Central memory CD8-positive, alpha-beta T cell (primary cell): ENCODE measurements at regions not wholly inside any gene's neighbourhood (a gene's known extent, or its start where the extent isn't known, plus 50 kb on each side); places are given as distances from the start of the nearest gene placed in this dataset.

Experiments
- ATAC-seq: fragments of 150-1000 bp; cut with Tn5 transposase; replicated peaks from 2 replicates; pipeline ENCODE4 v1.10.0; 2022; ENCODE audit warnings: mild to moderate bottlenecking, moderate FRiP score, moderate number of reproducible peaks; ENCODE audit not compliant: poor library complexity, severe bottlenecking; ENCODE audit errors: extremely low read depth
- DNase-seq, 2 donors: peaks; one replicate each; pipeline ENCODE4 v3.0.0; 2021; ENCODE audit warnings: low spot score in 2 of 2
- H3K27ac Mint-ChIP-seq: one replicate; pipeline ENCODE4 v1.8.0; 2022; ENCODE audit warnings: low read depth, mild to moderate bottlenecking, moderate library complexity, mixed read lengths
- H3K27me3 Mint-ChIP-seq: one replicate; pipeline ENCODE4 v1.8.0; 2022; ENCODE audit warnings: mixed read lengths
- H3K36me3 Mint-ChIP-seq: one replicate; pipeline ENCODE4 v1.8.0; 2022; ENCODE audit warnings: mild to moderate bottlenecking, moderate library complexity, mixed read lengths; ENCODE audit not compliant: insufficient read depth
- H3K4me1 Mint-ChIP-seq: one replicate; pipeline ENCODE4 v1.8.0; 2022; ENCODE audit warnings: mixed read lengths
- H3K4me3 Mint-ChIP-seq: one replicate; pipeline ENCODE4 v1.8.0; 2022; ENCODE audit warnings: mild to moderate bottlenecking, moderate library complexity, mixed read lengths
- H3K9me3 Mint-ChIP-seq: one replicate; pipeline ENCODE4 v1.8.0; 2022; ENCODE audit warnings: mixed read lengths

- no peaks in the 10 kb centered on the region for H3K36me3 Mint-ChIP-seq
- no peak for ATAC-seq
- no peak overlapping the region for H3K4me3 Mint-ChIP-seq
- no peaks in the 10 kb centered on the region for H3K27me3 Mint-ChIP-seq
- DNase-seq = no peak
- H3K9me3 Mint-ChIP-seq = no peaks in the 10 kb centered on the region
- no peaks in the 10 kb centered on the region for H3K4me1 Mint-ChIP-seq
- H3K27ac Mint-ChIP-seq = no peak overlapping the region
These were observed 585.1 kb upstream of the FAM174A start for GRCh38 chr5:99949969-99950524.

DNA sequence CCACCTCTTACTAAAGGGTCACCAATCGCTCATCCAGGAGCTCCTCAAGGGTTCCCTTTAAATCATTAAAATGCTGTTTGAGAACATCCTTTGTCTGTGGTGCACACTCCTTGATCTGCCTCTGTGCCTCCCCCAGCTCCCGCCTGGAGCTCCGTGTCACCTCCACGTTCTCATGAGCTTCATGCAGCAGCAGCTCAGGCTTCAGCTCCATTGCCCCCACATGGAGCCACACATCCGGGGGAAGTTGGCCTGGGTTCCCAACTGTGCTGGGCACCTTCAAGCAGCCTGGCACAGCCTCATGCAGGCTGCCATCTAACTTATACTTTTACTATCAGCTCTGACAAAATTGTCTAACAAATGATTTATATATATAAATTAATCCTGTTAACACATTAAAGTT, 585.8 kb upstream of the FAM174A start:
- Mint-ChIP-seq H3K4me3 (no peak overlapping the region), H3K4me1 (no peaks in the 10 kb centered on the region), H3K36me3 (no peaks in the 10 kb centered on the region), H3K9me3 (no peaks in the 10 kb centered on the region), H3K27me3 (no peaks in the 10 kb centered on the region), H3K27ac (no peak overlapping the region)
- ATAC-seq = no peak
- no peak for DNase-seq

DNA sequence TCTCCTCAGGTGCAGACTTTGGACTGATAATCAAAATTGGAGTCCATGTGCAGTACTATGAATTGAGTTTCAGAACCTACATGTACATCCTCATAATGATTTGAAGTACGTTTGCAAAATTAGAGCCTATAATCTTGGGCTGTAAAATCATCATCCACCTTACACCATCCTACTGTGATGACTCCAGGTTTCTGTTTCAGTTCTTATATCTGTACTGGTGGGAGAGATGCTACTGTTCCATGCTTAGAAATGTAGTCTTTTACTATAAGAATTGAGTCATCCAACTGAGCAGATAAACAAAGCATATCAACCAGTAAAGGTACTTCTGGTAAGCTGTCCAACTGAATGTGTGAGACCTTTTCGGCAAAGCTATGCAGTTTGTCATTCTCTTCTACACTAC, 586.3 kb upstream of the FAM174A start:
- no peak for ATAC-seq
- H3K4me3 Mint-ChIP-seq = no peak overlapping the region
- H3K36me3 Mint-ChIP-seq = no peaks in the 10 kb centered on the region
- H3K27me3 Mint-ChIP-seq = no peaks in the 10 kb centered on the region
- DNase-seq = no peak
- no peak overlapping the region for H3K27ac Mint-ChIP-seq
- no peaks in the 10 kb centered on the region for H3K4me1 Mint-ChIP-seq
- no peaks in the 10 kb centered on the region for H3K9me3 Mint-ChIP-seq

- H3K27me3 Mint-ChIP-seq = no peaks in the 10 kb centered on the region
- no peaks in the 10 kb centered on the region for H3K9me3 Mint-ChIP-seq
- ATAC-seq = no peak
- H3K4me3 Mint-ChIP-seq = no peak overlapping the region
- H3K4me1 Mint-ChIP-seq = no peaks in the 10 kb centered on the region
- DNase-seq = no peak
- no peaks in the 10 kb centered on the region for H3K36me3 Mint-ChIP-seq
- H3K27ac Mint-ChIP-seq = no peak overlapping the region
These were observed 589.4 kb upstream of the FAM174A start for GRCh38 chr5:99945478-99946442.

GRCh38 chr5:99940540-99940939, 594.6 kb upstream of the FAM174A start:
- H3K36me3 Mint-ChIP-seq = no peaks in the 10 kb centered on the region
- no peak overlapping the region for H3K27ac Mint-ChIP-seq
- H3K9me3 Mint-ChIP-seq = peaks cover 5% of the 10 kb centered on the region
- H3K27me3 Mint-ChIP-seq = no peaks in the 10 kb centered on the region
- DNase-seq (no peak), ATAC-seq (no peak)
- H3K4me1 Mint-ChIP-seq = no peaks in the 10 kb centered on the region
- H3K4me3 Mint-ChIP-seq = no peak overlapping the region

DNA sequence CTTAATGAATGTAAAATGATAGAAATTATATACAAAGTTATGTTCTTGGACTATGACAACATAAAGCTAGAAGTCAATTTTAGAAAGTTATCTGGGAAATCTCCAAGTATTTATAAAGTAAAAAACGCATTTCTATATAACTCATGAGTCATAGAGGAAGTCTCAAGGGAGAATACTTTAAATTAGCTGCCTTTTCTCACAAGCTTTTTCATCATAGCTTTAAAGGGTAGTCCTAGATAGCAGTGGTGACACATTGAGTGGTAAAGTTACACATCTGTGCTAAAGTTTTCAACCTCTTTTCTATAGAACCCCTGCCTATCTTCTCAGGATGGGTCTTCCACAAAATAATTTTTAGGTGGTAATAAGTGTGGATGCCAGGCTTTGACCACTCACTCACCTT, 598.3 kb upstream of the FAM174A start:
- no peaks in the 10 kb centered on the region for H3K36me3 Mint-ChIP-seq
- no peak overlapping the region for H3K27ac Mint-ChIP-seq
- no peak for DNase-seq
- H3K4me3 Mint-ChIP-seq = no peak overlapping the region
- ATAC-seq = no peak
- peaks cover 5% of the 10 kb centered on the region for H3K9me3 Mint-ChIP-seq
- no peaks in the 10 kb centered on the region for H3K27me3 Mint-ChIP-seq
- H3K4me1 Mint-ChIP-seq = no peaks in the 10 kb centered on the region

- H3K27me3 Mint-ChIP-seq = no peaks in the 10 kb centered on the region
- ATAC-seq = peak; percentile 24
These were observed 605.4 kb upstream of the FAM174A start for GRCh38 chr5:99929806-99930135.

DNA sequence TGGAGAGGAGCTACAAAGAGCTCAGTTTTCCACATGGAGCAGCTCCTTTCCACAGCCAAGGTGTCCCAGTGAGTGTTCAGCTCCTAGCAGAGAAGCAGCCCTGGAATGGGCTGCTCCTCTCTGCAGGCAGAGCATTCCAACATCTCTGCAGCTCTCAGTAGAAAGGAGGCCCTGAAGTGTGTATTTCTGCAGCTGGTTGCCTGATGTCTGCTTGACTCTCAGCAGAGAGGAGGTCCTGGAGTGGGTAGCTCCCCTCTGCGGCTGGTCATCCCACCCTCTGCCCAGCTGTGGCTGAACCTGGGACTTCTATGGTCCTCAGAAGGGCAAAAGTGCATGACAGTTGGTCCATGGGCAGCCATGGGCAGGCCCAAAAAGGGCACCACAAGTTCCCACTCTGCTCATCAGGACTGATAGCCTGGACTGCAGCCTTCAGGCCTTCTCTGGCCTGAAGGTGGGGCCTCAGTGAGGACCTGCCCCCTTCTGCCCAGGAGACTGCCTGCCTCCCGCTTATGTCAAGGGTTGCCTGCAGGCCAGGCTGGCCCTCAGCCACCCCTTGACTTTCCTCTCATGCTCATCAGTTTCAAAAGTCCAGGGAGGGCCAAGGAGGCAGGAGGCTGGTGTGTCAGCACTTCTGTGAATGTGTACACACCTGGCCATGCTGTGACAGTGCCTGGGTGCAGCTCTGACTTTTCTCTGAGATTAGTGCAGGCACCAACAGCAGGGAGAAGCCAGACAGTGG, 605.9 kb upstream of the FAM174A start:
- H3K27me3 Mint-ChIP-seq = no peaks in the 10 kb centered on the region
- H3K4me1 Mint-ChIP-seq = no peaks in the 10 kb centered on the region
- peaks cover 6% of the 10 kb centered on the region for H3K9me3 Mint-ChIP-seq
- no peak for ATAC-seq
- H3K36me3 Mint-ChIP-seq = no peaks in the 10 kb centered on the region
- H3K4me3 Mint-ChIP-seq = no peak overlapping the region
- DNase-seq = no peak
- H3K27ac Mint-ChIP-seq = no peak overlapping the region

More at GRCh38 chr5:99929806-99930135, 605.4 kb upstream of the FAM174A start:
- Mint-ChIP-seq H3K27ac (no peak overlapping the region), H3K36me3 (no peaks in the 10 kb centered on the region), H3K4me1 (no peaks in the 10 kb centered on the region), H3K4me3 (no peak overlapping the region), H3K9me3 (peaks cover 6% of the 10 kb centered on the region)
- no peak for DNase-seq

- H3K36me3 Mint-ChIP-seq = no peaks in the 10 kb centered on the region
- H3K27ac Mint-ChIP-seq = no peak overlapping the region
- ATAC-seq (no peak), DNase-seq (no peak)
- no peak overlapping the region for H3K4me3 Mint-ChIP-seq
- H3K4me1 Mint-ChIP-seq = no peaks in the 10 kb centered on the region
- peaks cover 6% of the 10 kb centered on the region for H3K9me3 Mint-ChIP-seq
- H3K27me3 Mint-ChIP-seq = no peaks in the 10 kb centered on the region
These were observed 606.7 kb upstream of the FAM174A start for GRCh38 chr5:99928490-99928889.

- H3K4me1 Mint-ChIP-seq = no peaks in the 10 kb centered on the region
- no peaks in the 10 kb centered on the region for H3K27me3 Mint-ChIP-seq
- DNase-seq = no peak
- H3K9me3 Mint-ChIP-seq = peaks cover 6% of the 10 kb centered on the region
- no peak overlapping the region for H3K27ac Mint-ChIP-seq
- no peak for ATAC-seq
- H3K4me3 Mint-ChIP-seq = no peak overlapping the region
- no peaks in the 10 kb centered on the region for H3K36me3 Mint-ChIP-seq
These were observed 608.7 kb upstream of the FAM174A start for GRCh38 chr5:99926463-99926862.

GRCh38 chr5:99922386-99922785, 612.8 kb upstream of the FAM174A start:
- Mint-ChIP-seq H3K4me1 (no peaks in the 10 kb centered on the region), H3K4me3 (no peak overlapping the region), H3K36me3 (no peaks in the 10 kb centered on the region), H3K9me3 (peaks cover 6% of the 10 kb centered on the region), H3K27ac (no peak overlapping the region), H3K27me3 (no peaks in the 10 kb centered on the region)
- ATAC-seq = no peak
- DNase-seq = no peak

DNA sequence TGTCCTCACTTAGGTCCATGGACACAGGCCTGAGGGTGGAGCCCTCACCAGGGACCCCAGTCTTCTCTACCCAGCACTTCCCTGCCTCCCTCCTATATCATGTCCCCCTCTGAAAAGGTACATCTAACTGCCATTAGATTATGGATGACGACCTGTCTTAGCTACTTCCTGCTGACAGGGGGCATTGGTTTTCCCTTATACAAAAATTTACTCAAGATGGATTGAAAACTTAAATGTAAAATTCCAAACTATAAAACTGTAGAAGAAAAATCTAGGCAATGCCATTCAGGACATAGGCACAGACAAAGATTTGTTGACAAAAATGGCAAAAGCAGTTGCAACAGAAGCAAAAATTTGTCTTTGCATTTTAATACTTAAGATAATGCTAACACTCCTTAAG, 623.2 kb upstream of the FAM174A start:
- H3K4me1 Mint-ChIP-seq = no peaks in the 10 kb centered on the region
- H3K9me3 Mint-ChIP-seq = peaks cover 10% of the 10 kb centered on the region
- no peaks in the 10 kb centered on the region for H3K27me3 Mint-ChIP-seq
- no peak overlapping the region for H3K27ac Mint-ChIP-seq
- DNase-seq (no peak), ATAC-seq (no peak)
- H3K4me3 Mint-ChIP-seq = no peak overlapping the region
- H3K36me3 Mint-ChIP-seq = no peaks in the 10 kb centered on the region

GRCh38 chr5:99906776-99907175, 628.4 kb upstream of the FAM174A start:
- ATAC-seq (no peak), DNase-seq (no peak)
- peaks cover 19% of the 10 kb centered on the region for H3K9me3 Mint-ChIP-seq
- no peaks in the 10 kb centered on the region for H3K36me3 Mint-ChIP-seq
- no peak overlapping the region for H3K4me3 Mint-ChIP-seq
- no peak overlapping the region for H3K27ac Mint-ChIP-seq
- no peaks in the 10 kb centered on the region for H3K27me3 Mint-ChIP-seq
- no peaks in the 10 kb centered on the region for H3K4me1 Mint-ChIP-seq
